ENCODE measurements at regions not wholly inside any gene's neighbourhood (a gene's known extent, or its start where the extent isn't known, plus 50 kb on each side); places are given as distances from the start of the nearest gene placed in this dataset.
"Not testable (repeated sequence)": the region's sequence is repeated elsewhere in the genome, so short reads cannot be mapped to it uniquely, and the experiment has no call there.

DNA sequence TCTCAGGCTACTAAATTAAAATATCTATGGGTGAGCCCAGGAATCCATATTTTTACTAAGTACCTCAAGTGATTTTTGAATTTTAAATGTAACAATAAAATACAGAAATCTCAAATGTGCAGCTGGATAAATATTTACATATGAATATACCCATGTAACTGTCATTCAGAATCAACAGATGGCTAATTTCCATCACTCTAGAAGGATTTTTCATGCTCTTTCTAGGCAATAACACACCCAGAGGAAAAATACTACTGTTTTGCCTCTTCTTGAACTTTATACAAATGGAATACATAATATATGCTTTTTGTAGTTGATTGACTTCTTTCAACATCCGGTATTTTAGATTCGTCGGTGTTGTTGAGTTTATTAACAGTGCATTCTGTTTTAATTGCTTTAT is 601.3 kb upstream of the NECTIN3 start:
- no peak for DNase-seq (ENCODE audit: low read depth in 2 of 2)

DNA sequence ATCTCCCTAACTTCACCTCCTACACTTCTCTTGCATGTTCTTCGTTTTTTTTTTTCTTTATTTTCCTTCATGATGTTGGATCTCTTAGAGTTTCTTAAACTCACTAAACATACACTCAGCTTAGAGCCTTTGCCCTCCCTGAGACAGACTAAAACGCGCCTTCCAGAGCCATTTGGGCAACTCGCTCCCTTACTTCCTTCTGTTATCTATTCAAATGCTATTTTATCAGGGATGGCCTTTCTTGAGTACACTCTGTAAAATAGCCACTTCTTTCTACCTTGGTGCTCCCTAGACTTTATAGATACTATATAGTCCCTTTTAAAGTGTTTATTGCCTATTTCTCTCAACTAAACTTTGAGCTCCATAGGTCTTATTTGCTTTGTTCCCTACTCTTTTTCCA is 598.2 kb upstream of the NECTIN3 start:
- DNase-seq (ENCODE audit: low read depth in 2 of 2) = no peak

DNA sequence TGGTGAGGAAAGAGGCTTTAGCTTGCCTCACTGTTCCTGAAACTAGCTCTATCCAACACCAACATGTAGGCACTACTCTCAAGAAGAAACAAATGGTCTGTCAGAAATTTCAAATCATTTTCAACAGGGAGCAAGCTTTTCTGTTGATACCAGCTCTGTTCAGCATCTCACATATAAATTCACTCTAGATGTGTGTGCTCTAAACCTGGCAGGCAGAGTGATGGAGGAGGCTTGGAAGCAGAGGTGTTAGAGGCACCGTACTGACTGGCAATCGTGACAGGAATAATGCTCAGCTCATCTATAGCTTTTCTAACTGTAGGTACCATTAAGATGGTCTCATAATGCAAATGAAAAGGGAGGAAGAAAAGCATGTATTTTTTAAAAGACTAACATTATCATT is 597.2 kb upstream of the NECTIN3 start:
- no peak for DNase-seq (ENCODE audit: low read depth in 2 of 2)

DNA sequence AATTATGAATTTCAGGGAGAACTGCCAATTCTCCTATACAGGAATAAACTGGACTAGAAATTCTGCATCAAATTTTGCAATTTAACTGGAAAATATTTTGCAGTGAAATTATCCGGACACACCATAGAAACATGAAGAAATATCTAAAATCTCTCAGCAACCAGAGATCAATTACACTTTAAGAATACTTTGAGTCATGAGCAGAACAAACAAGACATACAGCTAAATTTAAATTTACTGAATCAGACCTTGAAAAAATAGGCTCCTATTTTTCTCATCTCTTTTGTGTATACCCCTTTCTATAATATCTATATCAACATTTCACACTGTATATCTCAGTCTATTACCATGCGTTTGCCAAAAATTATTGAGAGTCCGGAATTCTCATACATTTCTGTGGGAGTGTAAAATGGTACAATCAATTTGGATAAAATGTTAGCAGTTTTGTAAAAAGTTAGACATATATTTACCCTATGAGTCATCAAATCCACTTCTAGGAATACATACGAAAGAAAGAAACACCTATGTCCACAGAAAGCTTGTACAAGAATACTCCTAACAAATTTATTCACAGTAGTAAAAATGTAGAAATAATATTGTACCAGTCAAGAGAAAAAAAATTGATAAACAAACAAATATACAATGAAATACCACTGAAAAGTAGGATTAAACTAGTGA is 593.1 kb upstream of the NECTIN3 start:
- no peak for DNase-seq (ENCODE audit: low read depth in 2 of 2)

DNA sequence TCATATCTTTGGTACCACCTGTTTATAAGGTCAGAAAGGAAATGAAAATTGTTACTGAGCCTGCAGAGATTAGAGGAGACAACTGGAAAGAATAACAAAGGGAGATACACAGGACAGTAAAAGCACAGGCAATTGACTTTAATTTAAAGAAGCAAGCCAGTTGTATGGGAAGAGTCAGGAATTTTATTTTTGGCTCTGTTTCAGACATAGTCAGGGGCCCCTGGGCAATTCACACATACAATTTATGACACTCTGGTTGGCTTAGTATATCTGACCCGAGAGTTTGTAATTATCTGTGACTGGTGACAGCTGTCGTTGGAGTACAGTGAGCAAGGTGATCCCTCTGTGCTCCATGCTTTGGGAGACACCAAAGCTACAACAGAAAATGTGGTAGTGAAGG is 591.9 kb upstream of the NECTIN3 start:
- DNase-seq (ENCODE audit: low read depth in 2 of 2) = no peak

DNA sequence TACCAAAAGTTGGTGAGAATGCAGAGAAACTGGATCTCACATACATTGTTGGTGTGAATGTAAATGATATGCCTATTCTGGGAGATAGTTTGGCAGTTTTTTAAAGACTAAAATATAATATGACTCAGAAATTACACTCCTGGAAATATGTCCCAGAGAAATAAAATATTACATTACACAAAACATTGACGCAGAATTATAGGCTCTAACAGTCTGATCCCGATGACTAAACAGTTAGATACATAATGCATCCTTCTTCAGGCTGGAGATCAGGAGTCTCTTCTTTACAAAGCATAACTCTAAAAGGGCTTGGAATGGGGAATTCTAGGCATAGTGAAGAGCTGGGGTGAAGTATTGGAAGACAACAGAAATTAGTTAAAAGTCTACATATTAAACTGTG is 586.2 kb upstream of the NECTIN3 start:
- DNase-seq (ENCODE audit: low read depth in 2 of 2) = no peak

DNA sequence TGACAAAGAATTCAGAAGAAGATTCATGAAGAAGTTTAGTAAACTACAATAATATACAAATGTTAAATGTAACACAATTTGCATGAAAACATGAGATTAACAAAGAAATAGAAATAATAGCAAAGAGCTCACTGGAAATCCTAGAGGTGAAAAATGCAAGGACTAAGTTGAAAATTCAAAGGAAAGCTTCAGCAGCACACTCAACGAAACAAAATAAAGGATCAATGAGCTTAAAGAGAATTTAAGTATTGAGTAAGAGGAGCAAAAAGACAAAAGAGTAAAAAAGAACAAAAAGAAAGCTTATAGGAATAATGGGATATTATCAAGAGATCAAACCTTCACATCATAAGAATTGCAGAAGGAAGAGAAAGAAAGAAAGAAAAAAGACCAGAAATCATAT is 583.8 kb upstream of the NECTIN3 start:
- DNase-seq (ENCODE audit: low read depth in 2 of 2) = no peak

DNA sequence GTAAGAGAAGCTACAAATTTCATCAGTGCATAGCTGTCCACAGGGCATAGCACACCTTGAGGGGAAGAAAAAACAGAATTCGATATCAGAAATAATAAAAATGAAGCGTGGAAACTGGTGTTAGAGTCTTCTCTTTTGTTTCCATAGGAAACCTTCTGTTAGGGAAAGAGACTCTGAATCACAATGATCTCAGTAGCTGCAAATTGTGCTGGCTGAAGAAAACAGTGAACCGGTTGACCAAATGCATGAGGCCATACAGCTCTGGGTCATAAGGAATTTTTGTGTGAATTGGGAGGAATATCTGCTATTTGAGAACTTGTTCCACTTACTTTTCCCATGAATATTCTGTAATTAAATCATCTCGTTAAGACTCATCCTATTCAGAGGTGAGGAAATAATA is 580.2 kb upstream of the NECTIN3 start:
- no peak for DNase-seq (ENCODE audit: low read depth in 2 of 2)

DNA sequence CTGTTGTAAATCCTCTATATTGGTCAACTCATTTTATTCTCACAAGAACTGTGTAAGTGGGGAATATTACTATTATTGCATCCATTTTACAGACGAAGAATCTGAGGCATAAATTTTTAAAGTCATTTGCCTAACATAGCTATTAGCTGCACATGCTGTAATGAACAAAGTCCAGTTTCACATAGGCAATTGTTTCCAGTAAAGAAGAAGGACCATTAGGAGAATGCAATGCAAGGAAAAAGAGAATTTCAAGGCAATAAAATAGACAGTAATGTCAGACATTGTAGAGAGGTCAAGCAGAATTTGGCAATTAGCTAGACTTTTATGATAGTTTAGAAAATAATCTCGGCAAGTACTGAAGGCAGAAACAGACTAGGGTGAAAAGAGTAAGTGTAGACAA is 578.7 kb upstream of the NECTIN3 start:
- DNase-seq (ENCODE audit: low read depth in 2 of 2) = no peak

DNA sequence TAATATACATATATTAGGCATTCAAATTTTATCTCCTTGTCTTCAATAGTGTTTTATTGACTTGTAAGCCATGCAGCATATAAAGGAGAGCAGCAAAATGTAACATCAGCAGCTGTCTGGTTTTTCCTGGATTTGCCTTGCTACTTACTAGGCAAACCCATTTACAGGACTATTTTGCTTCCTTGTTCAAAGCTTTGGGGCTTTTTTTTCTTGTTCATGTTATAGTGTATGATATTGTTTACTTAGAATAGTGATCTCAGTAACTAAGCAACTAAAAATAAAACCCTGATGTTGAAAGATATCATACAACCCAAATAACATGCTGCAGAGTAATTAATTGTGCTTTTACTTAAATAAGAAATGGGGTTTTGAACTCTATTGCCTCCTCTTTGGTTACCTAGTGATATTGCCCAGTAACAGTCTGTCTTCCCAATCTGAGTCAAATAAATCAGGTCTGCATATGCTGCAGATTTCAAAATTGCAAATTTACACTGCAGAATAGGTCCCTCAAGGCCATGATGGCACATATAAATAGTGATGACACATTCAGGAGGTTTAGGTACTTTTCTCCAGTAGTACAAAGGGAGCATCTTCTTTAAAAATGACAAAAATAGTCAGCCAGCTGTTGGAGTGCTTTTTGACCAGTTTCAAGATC is 578.1 kb upstream of the NECTIN3 start:
- DNase-seq (ENCODE audit: low read depth in 2 of 2) = no peak

DNA sequence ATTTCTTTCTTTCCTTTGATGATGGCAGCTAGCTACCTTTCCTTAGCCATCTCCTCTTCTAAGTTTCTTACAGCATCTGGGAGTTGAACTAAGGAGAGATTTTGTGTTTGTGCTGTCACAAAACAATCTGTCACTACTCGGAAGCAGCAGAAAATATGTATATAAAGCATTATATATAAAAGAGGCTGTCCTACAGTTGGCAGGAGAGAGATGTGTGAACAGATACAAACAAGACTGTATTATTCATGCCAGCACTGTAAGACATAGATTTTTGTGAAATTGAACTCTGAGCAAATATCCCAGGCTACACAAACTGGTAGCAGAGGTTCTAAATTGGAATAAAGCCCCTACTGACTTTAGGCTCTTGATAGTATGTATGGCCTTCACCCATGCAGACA is 577.5 kb upstream of the NECTIN3 start:
- no peak for DNase-seq (ENCODE audit: low read depth in 2 of 2)

DNA sequence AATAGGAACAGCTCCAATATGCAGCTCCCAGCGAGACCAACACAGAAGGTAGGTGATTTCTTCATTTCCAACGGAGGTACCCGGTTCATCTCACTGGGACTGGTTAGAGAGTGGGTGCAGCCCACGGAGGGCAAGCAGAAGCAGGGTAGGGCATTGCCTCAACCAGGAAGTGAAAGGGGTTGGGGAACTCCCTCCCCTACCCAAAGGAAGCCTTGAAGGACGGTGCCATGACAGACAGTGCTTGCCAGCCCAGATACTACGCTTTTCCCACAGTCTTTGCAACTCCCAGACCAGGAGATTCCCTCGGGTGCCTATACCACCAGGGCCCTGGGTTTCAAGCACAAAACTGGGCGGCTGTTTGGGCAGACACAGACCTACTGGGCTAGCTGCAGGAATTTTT is 576.9 kb upstream of the NECTIN3 start:
- DNase-seq (ENCODE audit: low read depth in 2 of 2) = no peak

DNA sequence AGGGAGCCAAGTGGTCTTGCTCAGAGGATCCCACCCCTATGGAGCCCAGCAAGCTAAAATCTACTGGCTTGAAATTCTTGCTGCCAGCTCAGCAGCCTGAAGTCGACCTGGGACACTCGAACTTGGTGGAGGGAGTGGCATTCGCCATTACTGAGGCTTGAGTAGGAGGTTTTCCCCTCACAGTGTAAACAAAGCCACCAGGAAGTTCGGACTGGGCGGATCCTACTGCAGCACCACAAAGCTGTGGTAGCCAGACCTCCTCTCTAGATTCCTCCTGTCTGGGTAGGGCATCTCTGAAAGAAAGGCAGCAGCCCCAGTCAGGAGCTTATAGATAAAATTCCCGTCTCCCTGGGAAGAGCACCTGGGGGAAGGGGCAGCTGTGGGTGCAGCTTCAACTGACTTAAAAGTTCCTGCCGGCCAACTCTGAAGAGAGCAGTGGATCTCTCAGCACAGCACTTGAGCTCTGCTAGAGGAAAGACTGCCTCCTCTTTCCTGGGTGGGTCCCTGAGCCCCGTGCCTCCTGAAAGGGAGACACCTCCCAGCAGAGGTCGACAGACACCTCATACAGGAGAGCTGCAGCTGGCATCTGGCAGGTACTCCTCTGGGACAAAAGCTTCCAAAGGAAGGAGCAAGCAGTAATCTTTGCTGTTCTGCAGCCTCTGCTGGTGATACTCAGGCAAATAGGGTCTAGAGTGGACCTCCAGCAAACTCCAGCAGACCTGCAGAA is 576.3 kb upstream of the NECTIN3 start:
- no peak for DNase-seq (ENCODE audit: low read depth in 2 of 2)

DNA sequence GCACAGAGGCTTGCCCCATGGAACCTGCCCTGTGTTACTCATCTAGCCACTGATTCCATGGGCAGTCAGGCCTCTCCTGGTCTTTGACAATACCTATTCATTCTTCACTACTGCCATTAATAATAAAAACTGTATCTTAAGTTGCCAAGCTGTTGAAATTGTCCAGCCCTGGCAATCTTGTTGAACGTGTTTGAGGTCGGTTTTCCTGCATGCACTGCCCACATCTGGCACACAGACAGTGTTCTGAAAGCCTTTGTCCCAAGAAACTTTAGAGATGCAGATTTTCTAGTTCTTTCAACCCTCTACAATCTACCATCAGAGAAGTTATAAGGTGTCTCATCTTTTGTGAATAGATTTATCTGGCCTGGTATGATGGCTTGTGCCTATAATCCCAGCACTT is 567.2 kb upstream of the NECTIN3 start:
- no peak for DNase-seq (ENCODE audit: low read depth in 2 of 2)

DNA sequence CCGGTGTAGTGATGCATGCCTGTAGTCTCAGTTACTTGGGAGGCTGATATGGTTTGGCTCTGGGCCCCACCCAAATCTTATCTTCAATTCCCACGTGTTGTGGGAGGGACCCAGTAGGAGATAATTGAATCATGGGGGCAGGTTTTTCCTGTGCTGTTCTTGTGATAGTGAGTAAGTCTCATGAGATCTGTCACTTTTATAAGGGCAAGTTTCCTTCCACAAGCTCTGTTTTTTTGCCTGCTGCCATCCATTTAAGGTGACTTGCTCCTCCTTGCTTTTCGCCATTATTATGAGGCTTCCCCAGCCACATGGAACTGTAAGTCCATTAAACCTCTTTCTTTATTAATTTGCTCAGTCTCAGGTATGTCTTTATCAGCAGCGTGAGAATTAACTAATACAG is 566.7 kb upstream of the NECTIN3 start:
- no peak for DNase-seq (ENCODE audit: low read depth in 2 of 2)

DNA sequence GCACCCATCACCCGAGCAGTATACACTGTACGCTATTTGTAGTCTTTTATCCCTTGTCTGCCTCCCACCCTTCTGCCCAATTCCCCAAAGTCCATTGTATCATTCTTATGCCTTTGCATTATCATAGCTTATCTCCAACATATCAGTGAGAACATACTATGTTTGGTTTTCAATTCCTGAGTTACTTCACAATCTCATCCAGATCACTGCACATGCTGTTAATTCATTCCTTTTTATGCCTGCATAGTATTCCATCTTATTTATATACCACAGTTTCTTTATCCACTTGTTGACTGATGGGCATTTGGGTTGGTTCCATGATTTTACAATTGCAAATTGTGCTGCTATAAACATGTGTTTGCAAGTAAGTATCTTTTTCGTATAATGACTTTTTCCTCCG is 564.7 kb upstream of the NECTIN3 start:
- DNase-seq (ENCODE audit: low read depth in 2 of 2) = no peak

DNA sequence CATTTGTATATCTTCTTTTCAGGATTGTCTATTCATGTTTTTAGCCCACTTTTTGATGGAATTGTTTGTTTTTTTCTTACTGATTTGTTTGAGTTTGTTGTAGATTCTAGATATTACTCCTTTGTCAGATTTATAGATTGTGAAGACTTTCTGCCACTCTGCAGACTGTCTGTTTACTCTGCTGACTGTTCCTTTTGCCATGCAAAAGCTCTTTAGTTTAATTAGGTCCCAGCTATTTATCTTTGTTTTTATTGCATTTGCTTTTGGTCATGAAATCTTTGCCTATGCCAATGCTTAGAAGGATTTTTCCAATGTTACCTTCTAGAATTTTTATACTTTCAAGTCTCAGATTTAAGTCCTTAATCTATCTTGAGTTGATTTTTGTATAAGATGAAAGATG is 564.0 kb upstream of the NECTIN3 start:
- not testable (repeated sequence) for DNase-seq (ENCODE audit: low read depth in 2 of 2)

DNA sequence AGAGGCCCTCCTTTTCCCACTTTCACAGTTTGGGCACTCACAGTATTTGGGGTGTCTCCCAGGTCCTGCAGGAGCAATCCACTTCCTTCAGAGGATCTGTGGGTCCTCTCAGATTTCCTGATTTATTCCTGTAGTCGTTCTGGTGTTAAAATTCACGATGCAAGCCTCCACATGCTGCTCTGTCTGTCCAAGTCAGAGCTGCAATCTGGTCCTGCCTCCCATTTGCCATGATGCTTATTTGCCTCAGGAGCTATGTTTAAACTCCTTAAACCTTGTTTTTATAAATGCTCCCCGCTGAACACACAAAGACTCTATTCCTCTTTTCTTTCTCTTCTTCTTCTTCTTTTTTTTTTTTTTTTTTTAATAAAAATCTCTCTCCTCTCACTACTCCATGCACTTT is 558.7 kb upstream of the NECTIN3 start:
- no peak for DNase-seq (ENCODE audit: low read depth in 2 of 2)

DNA sequence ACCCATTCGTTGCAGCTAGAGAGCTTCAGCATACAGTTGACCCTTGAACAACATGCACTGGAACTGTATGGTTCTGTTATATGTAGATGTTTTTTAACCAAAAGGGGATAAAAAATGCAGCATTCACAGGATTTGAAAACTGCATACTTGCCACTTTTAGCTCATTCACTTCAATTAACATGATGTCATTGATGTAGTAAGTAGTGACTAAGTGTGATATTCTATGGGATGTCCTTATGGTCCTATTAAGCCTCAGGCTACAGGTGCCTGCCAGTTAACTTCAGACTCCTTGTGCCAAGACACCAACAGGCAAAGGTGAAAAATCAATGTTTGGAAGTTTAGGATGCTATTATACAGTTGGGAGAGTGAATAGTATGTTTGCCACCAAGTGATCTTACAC is 553.6 kb upstream of the NECTIN3 start:
- no peak for DNase-seq (ENCODE audit: low read depth in 2 of 2)

DNA sequence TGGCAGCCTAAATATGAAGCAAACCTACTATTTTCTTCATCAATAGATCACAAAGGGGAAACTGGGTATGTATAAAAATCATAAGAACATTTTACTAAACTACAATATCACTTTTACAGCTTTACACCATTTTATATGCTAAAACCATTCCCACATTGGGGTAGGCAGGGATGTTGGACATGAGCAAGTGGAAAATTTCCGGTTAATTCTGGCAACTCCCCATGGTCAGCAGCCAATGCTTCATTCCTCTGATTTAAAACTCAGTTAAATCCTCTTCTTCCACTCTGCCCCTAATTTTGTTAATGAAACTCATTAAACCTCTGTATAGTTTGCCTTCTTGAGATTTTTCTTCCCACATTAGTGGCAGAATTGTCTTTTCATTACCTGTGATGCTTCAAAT is 552.5 kb upstream of the NECTIN3 start:
- DNase-seq (ENCODE audit: low read depth in 2 of 2) = no peak

DNA sequence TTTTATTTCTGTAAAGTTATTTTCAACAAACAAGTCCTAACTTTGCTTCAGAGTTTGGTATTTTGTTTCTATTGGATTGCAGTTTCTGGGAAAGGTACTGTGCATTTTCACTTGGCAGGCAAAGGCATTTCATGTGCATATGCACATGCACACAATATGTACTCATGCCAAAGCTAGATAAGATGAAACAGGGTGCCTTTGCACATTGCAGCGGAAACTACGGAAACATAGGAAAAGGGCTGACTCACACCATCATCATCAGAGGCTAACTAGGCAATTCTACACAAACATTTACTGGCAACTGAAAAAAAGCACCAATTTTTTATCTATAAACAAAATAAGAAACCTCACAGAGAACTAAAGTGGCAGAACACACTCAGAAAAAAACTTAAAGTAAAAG is 550.6 kb upstream of the NECTIN3 start:
- DNase-seq (ENCODE audit: low read depth in 2 of 2) = no peak

DNA sequence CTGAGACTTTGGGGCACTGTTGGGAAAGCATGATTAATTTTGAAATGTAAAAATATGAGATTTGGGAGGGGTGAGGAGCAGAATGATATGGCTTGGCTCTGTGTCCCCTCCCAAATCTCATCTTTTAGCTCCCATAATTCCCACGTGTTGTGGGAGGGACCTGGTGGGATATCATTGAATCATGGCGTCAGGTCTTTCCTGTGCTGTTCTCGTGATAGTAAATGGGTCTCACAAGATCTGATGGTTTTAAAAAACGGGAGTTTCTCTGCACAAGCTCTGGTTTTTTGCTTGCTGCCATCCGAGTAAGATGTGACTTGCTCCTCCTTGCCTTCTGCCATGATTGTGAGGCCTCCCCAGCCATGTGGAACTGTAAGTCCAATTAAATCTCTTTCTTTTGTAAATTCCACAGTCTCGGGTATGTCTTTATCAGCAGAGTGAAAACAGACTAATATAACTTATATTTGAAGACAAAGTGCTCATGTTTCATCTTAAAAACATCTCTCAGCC is 546.0 kb upstream of the NECTIN3 start:
- not testable (repeated sequence) for DNase-seq (ENCODE audit: low read depth in 2 of 2)
